H1 (cell line): ENCODE measurements at regions not wholly inside any gene's neighbourhood (a gene's known extent, or its start where the extent isn't known, plus 50 kb on each side); places are given as distances from the start of the nearest gene placed in this dataset.

Source experiments
- CEBPB ChIP-seq: IDR thresholded peaks from 2 replicates; pipeline ENCODE4 v1.6.1; 2012; ENCODE audit warnings: low read depth, low read length
- CHD2 ChIP-seq: IDR thresholded peaks from 2 replicates; pipeline ENCODE4 v1.6.1; 2012; ENCODE audit warnings: low read length, improper control_type of control experiment
- CREB1 ChIP-seq: IDR thresholded peaks from 2 replicates; pipeline ENCODE4 v1.6.1; 2012; ENCODE audit warnings: inconsistent platforms
- CTCF ChIP-seq, 3 experiments: IDR thresholded peaks; 1 replicate in 2 of 3; 2 replicates in 1 of 3; pipeline versions ENCODE4 v1.5.1 to v1.6.1; 2011; ENCODE audit warnings: low read length in 3 of 3, mild to moderate bottlenecking in 3 of 3, inconsistent platforms in 2 of 3, low read depth in 1 of 3, moderate library complexity in 1 of 3; ENCODE audit not compliant: insufficient read depth in 1 of 3; ENCODE audit errors: control extremely low read depth in 1 of 3
- EZH2 ChIP-seq: fragments of 200-600 bp; sonication (generic); IDR thresholded peaks from 2 replicates; pipeline ENCODE4 v1.7.1; 2012; ENCODE audit warnings: low read depth, mild to moderate bottlenecking, moderate library complexity, low read length, inconsistent platforms; ENCODE audit not compliant: severe bottlenecking
- KDM1A ChIP-seq: fragments of 200-600, 300-600 bp; sonication (generic); IDR thresholded peaks from 2 replicates; pipeline ENCODE4 v1.7.1; 2016; ENCODE audit warnings: mild to moderate bottlenecking, low read length, borderline replicate concordance
- POLR2A ChIP-seq, 2 experiments: IDR thresholded peaks; 1 replicate in 1 of 2; 2 replicates in 1 of 2; pipeline ENCODE4 v1.6.1; 2011; ENCODE audit warnings: low read depth in 2 of 2, low read length in 2 of 2, mild to moderate bottlenecking in 2 of 2; ENCODE audit errors: control extremely low read depth in 1 of 2
- POLR2AphosphoS5 ChIP-seq: IDR thresholded peaks from 2 replicates; pipeline ENCODE4 v1.6.1; 2011; ENCODE audit warnings: low read depth, low read length
- RXRA ChIP-seq: IDR thresholded peaks from 2 replicates; pipeline ENCODE4 v1.6.1; 2011; ENCODE audit warnings: low read depth, mild to moderate bottlenecking, low read length, moderate library complexity; ENCODE audit not compliant: insufficient read depth
- TAF1 ChIP-seq: IDR thresholded peaks from 2 replicates; pipeline ENCODE4 v1.6.1; 2011; ENCODE audit warnings: mild to moderate bottlenecking, low read depth, low read length
- TCF12 ChIP-seq: IDR thresholded peaks from 2 replicates; pipeline ENCODE4 v1.6.1; 2011; ENCODE audit warnings: low read depth, mild to moderate bottlenecking, low read length

- no peak for TF ChIP-seq CHD2
- TF ChIP-seq CTCF (IDR thresholded peaks at IDR 0.05; ENCODE audit: control extremely low read depth in 1 of 3, insufficient read depth in 1 of 3, low read depth in 1 of 3, low read length in 3 of 3) = no peak
- no peak for TF ChIP-seq CREB1
- no peak for TF ChIP-seq TCF12
- no peak for TF ChIP-seq TAF1
- TF ChIP-seq CEBPB = no peak
- TF ChIP-seq POLR2A (IDR thresholded peaks at IDR 0.05; ENCODE audit: control extremely low read depth in 1 of 2, low read depth in 2 of 2, low read length in 2 of 2) = no peak
- TF ChIP-seq POLR2AphosphoS5 = no peak
- no peak for TF ChIP-seq EZH2
- TF ChIP-seq RXRA = no peak
- no peak for TF ChIP-seq KDM1A
These were observed 1528.2 kb upstream of the ZEB2 start for GRCh38 chr2:146048141-146048540.
